Stimulated activated CD8-positive, alpha-beta memory T cell treated with anti-CD3 and anti-CD28 coated beads, Interleukin-2, amount 100 ng/mL, for 48 hours (primary cell): ENCODE measurements at regions not wholly inside any gene's neighbourhood (a gene's known extent, or its start where the extent isn't known, plus 50 kb on each side); places are given as distances from the start of the nearest gene placed in this dataset.
"Not testable (repeated sequence)": the region's sequence is repeated elsewhere in the genome, so short reads cannot be mapped to it uniquely, and the experiment has no call there.

Source experiments
- DNase-seq, 2 donors: peaks; one replicate each; pipeline ENCODE4 v3.0.0-alpha.2; 2020; ENCODE audit warnings: low read depth in 2 of 2

DNA sequence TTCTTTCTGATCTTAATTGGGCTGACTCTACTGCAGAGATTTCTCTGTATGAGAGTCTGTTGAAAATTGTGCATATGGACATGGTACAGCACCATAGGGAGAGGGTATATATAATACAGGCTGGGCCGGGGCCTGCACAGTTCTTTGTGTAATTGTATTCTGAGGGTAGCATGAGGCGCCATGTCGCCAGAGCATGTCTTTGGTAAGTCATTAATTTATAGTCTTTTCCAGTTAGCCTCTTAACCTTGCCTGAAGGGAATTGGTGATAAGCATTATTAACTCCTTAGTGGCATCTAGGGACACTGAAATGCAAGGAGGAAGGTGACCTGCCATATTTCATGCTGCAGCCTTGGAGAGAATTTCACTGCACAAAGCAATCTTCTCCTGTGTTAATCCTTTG lies 569.9 kb downstream of the TMTC2 start:
- no peak for DNase-seq

DNA sequence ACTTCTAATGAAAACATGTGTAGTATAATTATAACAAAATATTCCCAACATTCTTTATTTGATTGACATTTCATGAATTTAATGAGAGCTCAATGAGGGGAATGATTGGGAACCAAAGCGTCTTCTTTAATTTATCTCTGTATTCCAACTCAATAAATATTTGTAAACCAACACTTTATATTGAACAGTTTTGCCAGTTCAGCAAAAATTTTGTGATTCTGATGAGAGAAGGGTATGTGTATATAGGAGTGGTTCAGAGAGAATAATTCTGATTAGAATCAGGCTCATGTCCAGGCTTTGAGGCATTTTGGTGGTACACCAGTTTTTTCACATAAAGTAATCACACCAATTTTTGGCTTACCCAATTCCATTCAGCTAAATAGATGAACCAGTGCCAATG lies 564.2 kb downstream of the TMTC2 start:
- no peak for DNase-seq

DNA sequence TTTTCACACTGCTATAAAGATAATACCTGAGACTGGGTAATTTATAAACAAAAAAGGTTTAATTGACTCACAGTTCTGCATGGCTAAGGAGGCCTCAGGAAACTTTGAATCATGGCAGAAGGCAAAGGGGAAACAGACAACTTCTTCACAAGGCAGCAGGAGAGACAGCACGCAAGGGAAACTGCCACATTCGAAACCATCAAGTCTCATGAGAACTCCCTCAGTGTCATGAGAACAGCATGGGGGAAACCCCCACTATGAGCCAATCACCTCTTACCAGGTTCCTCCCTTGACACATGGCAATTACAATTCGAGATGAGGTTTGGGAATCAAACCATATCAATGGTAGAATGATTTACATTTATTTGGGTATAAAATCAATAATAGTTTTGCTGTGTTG lies 558.5 kb downstream of the TMTC2 start:
- no peak for DNase-seq

DNA sequence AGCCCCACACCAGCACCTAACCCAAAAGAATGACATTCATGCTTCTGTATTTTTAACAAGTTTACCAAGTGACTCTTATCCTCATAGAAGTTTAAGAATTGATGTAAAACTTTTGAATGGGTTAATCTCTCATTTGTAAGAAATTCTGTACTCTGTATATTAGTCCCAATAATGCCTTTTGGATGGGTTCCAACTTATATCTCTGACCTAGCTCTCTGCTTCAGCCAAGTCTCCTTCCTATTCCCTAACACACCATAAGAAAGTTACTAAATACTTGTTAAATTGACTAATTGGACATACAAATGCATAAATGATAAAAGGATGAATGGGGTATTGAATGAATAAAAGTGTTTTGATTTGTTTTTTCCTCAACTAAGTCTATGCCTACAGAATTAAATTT lies 557.3 kb downstream of the TMTC2 start:
- DNase-seq = no peak

DNA sequence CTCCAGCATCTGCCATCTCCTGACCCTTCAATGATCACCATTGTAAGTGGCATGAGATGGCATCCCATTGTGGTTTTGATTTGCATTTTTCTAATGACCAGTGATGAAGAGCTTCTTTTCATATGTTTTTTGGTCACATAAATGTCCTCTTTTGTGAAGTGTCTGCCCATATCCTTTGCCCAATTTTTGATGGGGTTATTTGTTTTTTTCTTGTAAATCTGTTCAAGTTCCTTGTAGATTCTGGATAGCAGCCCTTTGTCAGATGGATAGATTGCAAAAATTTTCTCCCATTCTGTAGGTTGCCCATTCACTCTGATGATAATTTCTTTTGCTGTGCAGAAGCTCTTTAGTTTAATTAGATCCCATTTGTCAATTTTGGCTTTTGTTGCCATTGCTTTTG lies 547.3 kb downstream of the TMTC2 start:
- DNase-seq = not testable (repeated sequence)

DNA sequence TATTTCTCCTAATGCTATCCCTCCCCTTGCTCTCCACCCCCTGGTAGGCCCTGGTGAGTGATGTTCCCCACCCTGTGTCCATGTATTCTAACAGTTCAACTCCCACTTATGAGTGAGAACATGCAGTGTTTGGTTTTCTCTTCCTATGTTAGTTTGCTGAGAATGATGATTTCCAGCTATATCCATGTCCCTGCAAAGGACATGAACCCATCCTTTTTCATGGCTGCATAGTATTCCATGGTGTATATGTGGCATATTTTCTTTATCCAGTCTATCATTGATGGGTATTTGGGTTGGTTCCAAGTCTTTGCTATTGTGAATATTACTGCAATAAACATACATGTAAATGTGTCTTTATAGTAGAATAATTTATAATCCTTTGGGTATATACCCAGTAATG lies 540.3 kb downstream of the TMTC2 start:
- not testable (repeated sequence) for DNase-seq

DNA sequence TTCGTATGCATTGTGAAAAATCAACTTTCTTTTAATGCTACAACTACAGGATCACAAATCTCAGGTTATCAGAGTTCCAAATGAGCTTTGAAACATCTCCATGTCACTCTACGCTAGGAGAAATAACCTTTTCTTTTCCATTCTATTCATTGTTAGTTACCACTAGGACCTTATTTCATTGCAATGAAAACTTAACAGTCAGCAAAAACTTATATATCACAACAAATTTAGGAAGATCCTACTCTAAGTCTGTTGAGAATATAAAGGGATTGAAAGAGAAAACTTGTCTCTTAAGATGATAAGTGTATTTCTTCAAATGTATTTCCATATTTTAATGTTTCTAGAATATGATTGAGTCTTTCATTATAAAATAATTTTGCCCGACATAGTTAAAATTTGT lies 539.1 kb downstream of the TMTC2 start:
- DNase-seq = no peak

DNA sequence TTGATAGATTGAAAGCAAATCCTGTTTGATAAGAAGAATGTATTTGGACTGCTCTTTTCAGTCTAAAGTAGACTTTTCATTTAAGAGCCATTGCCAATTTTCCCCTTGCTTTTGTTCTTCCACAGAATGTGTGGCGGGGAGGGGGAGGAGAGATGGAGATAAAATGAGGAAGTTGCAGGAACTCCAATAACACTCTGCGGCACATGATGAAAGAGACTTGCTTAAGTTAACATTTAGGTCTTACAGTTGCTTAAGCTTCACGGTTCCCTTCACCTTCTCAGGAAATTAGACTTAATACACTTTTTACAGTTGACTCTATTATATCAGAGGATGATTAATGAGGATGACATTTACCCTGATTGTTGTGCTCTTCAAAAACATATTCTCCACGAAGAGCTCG lies 537.3 kb downstream of the TMTC2 start:
- DNase-seq = no peak

DNA sequence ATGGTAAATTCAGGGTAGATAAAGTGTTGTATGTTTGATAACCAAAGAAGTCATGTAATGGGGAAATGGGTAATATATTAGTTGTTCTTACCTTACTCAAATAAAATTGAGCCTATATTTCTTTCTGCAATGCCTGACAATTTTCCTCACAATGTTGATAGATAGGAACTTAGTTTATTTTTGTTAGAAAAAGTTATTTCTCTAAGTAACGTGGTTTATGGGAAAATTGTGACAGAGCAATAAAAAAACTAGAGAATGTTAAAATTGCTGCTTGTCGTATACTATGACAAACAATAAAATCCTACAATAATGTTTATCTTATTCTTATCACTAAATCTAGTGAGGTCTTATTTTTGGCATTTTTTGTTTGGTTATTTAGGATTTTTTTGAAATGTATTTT lies 534.1 kb downstream of the TMTC2 start:
- DNase-seq = no peak

DNA sequence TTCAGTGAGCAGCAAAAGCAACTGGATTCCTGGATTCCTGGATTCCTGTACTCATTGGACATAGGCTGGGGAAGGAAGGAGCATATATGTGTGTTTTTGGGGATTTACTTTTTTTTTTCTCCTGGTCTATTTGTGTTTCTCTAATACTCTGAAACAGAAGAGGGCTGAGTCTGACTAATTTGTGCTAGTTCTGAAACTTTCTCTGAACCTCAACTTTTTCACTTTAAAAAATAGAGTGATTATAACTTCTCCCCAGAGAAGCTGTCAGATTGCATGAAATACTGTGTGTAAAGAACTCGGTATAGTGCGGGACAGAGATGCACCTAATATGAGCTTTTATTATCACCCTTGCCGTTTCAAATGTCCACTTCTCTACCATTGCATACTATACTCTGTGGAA lies 529.5 kb downstream of the TMTC2 start:
- no peak for DNase-seq

DNA sequence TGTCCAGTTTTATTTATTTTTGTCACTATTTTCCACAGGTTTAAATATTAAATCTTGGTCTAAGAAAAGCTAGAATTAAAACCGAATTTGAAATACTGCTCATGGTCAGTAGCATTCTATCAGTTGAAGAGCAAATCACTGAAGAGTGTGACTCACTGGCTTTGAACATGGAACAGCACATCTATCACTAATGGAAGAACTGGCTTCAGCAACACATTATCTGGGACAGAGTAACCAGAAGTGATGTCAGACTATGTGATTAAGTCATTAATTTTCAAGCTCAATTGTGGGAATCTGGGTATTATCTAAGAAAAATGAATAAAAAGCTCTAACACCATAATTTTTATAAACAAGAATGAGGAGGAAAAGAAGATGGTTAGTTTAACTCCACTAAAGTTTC lies 527.5 kb downstream of the TMTC2 start:
- DNase-seq = no peak

DNA sequence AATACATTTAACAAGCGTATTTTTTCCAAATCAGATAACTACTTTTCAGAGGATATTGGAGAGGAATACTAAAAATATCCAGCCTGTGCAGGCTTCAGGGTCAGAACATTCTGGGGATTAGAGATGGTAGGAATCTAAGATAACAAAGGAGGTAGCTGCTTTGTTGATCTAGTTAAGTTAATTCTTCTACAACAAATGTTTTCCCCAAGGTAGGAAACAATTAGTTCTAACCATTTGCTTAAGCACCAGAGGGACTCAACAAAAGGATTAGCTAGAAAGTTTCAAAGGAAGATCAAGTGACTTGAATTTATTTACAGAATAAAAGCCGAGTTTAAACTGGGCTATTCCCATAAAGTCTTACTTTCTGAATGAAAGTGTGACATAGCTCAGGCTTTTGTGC lies 524.2 kb downstream of the TMTC2 start:
- no peak for DNase-seq

DNA sequence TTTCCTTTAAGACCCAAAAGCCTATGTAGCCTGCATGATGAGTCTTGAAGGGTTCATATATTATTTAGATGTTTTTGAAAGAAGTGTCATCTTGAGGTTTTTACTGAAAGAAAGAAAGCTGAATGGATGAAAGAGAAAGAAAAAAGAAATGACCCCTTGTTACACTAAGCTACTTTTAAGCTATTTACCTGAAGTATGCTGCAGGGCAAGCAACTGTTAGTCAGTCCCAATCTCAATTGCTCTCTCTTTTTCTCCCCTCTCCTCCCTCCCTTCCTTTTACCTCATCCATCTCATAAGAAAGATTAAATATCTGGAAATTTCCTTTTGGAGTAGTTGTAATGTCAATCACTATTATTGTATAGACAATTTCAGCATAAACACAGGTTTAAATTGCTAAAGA lies 512.4 kb downstream of the TMTC2 start:
- DNase-seq = no peak

DNA sequence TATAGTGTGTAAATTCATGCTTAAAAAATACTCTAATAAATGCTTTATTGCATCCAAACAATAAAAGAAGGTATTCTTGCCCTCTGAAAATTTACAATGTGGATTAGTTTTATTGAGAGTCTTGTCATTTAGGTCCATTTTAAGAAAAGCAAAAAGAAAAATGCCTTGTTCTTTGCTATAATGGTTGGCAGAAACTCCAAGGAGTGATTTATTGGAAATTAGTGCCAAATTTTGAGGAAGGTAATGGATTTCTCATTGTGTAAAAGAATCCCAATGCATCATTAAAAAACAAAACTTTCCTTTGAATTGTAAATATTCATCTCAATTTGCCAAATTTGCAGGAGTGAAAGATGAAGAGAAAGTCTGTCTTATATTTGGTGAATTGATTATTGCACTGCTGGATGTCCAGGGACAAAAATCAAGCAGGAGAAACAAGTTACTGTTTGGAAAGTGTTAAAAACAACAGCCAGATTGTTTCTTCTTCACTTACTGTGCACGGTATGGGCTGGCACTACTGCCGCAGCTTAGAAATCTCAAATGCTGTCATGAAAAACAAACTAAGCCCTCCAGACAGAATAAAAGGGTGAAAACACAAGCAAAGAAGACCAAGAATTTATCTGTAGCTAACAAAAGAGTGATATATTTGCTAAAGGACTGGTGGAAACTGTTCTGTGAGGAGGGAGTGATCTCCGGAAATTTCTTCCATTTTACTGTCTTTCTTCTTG lies 511.7 kb downstream of the TMTC2 start:
- no peak for DNase-seq

DNA sequence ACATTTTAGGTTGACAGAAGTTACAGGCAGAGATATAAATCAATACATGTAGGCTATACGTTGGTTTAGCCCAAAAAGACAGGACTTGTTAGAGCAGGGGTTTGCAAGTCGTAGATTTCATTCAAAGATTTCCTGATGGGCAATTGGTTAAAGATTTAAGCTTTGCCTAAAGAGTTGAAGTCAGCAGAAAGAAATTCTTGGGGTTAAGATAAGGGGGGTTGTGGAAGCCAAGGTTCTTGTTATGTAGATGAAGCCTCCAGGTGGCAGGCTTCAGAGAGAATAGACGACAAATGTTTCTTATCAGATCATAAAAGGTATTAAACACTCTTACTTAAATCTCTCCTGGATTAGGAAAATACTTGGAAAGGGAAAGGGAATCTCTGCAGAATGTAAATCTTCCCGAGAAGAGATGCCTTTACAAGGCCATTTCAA lies 510.8 kb downstream of the TMTC2 start:
- no peak for DNase-seq

DNA sequence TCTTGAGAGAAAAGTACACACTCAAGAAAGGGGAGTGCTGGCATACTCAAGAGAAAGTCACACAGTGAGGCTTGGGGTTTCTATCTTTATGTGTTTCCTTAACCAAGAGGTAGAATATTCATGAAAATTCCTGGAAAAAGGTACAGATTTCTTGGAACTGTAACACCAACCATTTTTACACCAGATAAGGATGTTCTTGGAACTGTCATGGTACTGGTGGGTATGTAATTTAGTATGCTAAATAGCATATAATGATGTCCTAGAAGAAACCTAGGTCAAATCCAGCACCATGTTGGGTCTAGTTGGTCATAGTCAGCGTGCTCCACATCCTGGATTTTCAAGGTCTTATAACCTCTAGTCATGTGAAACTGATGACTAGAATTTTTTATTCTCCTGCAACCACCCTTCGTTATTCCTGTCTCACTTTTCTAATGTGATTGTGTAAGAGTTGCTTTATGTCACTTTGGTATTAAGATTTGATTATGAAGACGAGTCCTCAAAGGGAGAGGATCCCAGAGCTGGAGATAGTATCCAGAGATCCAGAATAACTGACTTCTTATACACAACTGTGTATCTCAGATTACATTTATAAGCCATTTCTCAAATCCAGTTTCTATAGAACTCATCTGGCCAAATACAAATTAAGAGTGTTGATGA lies 510.1 kb downstream of the TMTC2 start:
- DNase-seq = no peak

DNA sequence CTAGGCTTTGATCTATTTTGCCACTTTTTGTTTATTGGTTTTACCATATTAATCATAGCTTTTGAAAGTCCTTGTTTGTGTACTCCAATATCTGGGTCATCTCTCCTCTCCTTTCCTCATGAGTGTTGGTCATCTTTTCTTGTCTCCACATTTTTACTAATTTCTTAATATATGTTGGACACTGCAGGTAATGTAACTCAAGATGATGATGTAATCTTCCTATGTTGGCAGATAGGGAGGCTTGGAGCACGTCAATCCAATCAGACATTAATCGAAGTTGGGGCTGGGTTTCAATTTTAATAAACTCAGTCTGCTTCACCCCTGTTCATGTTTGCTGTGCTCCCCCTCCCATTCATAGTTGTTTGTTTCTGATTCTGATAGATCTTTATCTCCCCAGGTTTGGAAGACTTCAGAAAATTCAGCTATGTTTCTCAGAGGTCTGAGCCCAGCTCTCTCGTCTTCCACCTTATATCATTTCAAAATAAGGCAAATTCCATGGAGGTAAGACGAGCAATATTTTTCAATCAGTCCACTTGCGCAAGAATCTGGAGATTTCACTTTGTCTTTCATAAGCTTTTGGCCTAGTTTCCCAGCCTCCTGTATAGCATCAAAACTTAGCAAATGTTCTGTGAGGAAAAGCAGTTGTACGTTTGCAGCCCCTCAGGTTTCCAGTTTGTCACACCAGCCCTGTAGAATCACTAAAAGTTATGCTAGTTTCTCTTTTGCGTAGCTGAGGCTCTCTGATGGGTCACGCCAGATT lies 504.1 kb downstream of the TMTC2 start:
- no peak for DNase-seq

DNA sequence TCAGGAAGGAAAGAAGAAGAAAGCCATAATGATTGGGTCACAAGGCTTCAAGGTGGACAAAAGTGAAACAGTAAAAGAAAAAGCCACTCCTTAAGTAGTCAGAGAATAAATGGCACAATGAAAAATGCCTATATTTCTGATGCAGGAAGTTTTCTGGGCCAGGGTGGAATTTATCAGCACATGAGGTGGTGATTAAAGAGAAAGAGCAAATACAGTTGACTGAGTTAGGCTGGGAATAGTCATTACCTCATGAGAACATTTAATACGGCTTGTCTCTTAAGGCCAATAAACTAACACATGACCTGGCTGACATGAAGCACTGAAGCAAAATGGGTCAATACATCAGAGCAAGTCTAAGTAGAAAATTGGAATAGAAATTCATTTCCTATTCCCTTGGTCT lies 499.7 kb downstream of the TMTC2 start:
- no peak for DNase-seq

DNA sequence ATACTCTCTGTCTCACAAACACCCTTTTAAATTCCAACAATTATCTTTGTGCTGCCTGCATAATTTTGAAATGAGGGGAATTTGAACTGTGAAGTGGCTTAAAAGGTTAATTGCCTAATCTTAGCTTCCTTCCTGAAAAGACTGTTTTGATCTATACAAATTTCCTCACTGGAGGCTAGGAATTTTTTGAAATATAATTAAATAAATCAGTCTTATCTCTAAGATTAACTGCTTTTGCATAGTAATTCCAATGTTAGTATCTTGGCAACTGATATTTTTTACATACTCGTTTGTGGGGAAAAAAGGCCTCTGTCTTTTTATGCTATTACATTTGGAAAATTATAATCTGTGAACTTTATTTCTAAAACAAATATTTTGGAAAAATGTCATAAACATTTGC lies 498.5 kb downstream of the TMTC2 start:
- no peak for DNase-seq
